ENCODE measurements at regions not wholly inside any gene's neighbourhood (a gene's known extent, or its start where the extent isn't known, plus 50 kb on each side); places are given as distances from the start of the nearest gene placed in this dataset.

GRCh38 chr20:22805996-22806395, 221.6 kb upstream of the FOXA2 start:
- H3K4me3 ChIP-seq, result no peak overlapping the region
- H3K27me3 ChIP-seq, result peaks cover 0 to 11% (median 0%) of the 10 kb centered on the region in 4 donors
- no peaks in the 10 kb centered on the region for H3K4me1 ChIP-seq
- H3K27ac ChIP-seq (replicated peaks in 1 of 4), result no peak overlapping the region
- intact Hi-C loops (cut with DNase I), result no loop called here
- H3K36me3 ChIP-seq, result no peaks in the 10 kb centered on the region
- no peaks in the 10 kb centered on the region for H3K9me3 ChIP-seq
- TF ChIP-seq POLR2AphosphoS5 (IDR thresholded peaks at IDR 0.05), result no peak
- WGBS, result 88% methylated on average over 3 of the region's 3 CpGs
- no peak for DNase-seq (ENCODE audit: extremely low spot score)

- WGBS, result 80% methylated on average over 3 of the region's 3 CpGs
- H3K36me3 ChIP-seq, result no peaks in the 10 kb centered on the region
- TF ChIP-seq CTCF (IDR thresholded peaks at IDR 0.05), result no peak
- TF ChIP-seq EP300 (IDR thresholded peaks at IDR 0.05), result no peak
- no peak for TF ChIP-seq POLR2AphosphoS5 (IDR thresholded peaks at IDR 0.05)
- TF ChIP-seq POLR2A (IDR thresholded peaks at IDR 0.05; ENCODE audit: low read depth), result no peak
- H3K27me3 ChIP-seq, result peaks cover 0 to 9% (median 0%) of the 10 kb centered on the region in 4 donors
- H3K4me3 ChIP-seq, result no peak overlapping the region
- no peaks in the 10 kb centered on the region for H3K4me1 ChIP-seq
- intact Hi-C loops (cut with DNase I), result no loop called here
- no peak for DNase-seq (ENCODE audit: extremely low spot score)
- H3K27ac ChIP-seq (replicated peaks in 1 of 4), result no peak overlapping the region
- H3K9me3 ChIP-seq, result no peaks in the 10 kb centered on the region
These were observed 222.7 kb upstream of the FOXA2 start for GRCh38 chr20:22807045-22807444.

GRCh38 chr20:22807646-22808244, 223.4 kb upstream of the FOXA2 start:
- Histone ChIP-seq H3K9me3 (no peaks in the 10 kb centered on the region), H3K27ac (replicated peaks in 1 of 4) (no peak overlapping the region), H3K27me3 (peaks cover 0 to 2% (median 0%) of the 10 kb centered on the region in 4 donors), H3K4me3 (no peak overlapping the region), H3K4me1 (no peaks in the 10 kb centered on the region), H3K36me3 (no peaks in the 10 kb centered on the region)
- WGBS, result 79% methylated on average over 6 of the region's 6 CpGs
- no peak for TF ChIP-seq CTCF (IDR thresholded peaks at IDR 0.05)
- no peak for TF ChIP-seq POLR2AphosphoS5 (IDR thresholded peaks at IDR 0.05)
- no peak for TF ChIP-seq POLR2A (IDR thresholded peaks at IDR 0.05; ENCODE audit: low read depth)
- TF ChIP-seq EP300 (IDR thresholded peaks at IDR 0.05), result no peak
- intact Hi-C loops (cut with DNase I), result no loop called here
- no peak for DNase-seq (ENCODE audit: extremely low spot score)

- H3K4me3 ChIP-seq, result no peak overlapping the region
- H3K27ac ChIP-seq (replicated peaks in 1 of 4), result no peak overlapping the region
- DNase-seq (ENCODE audit: extremely low spot score), result no peak
- no peaks in the 10 kb centered on the region for H3K36me3 ChIP-seq
- TF ChIP-seq EP300 (IDR thresholded peaks at IDR 0.05) (no peak), CTCF (IDR thresholded peaks at IDR 0.05) (no peak), POLR2A (IDR thresholded peaks at IDR 0.05; ENCODE audit: low read depth) (no peak), POLR2AphosphoS5 (IDR thresholded peaks at IDR 0.05) (no peak)
- no peaks in the 10 kb centered on the region for H3K27me3 ChIP-seq
- H3K9me3 ChIP-seq, result no peaks in the 10 kb centered on the region
- H3K4me1 ChIP-seq, result no peaks in the 10 kb centered on the region
- 66% methylated on average over 2 of the region's 2 CpGs for WGBS
- intact Hi-C loops (cut with DNase I), result no loop called here
These were observed 224.3 kb upstream of the FOXA2 start for GRCh38 chr20:22808628-22809027.

- no peaks in the 10 kb centered on the region for H3K9me3 ChIP-seq
- DNase-seq (ENCODE audit: extremely low spot score), result no peak
- no peak for TF ChIP-seq CTCF (IDR thresholded peaks at IDR 0.05)
- no peak for TF ChIP-seq EP300 (IDR thresholded peaks at IDR 0.05)
- TF ChIP-seq POLR2A (IDR thresholded peaks at IDR 0.05; ENCODE audit: low read depth), result no peak
- no peak for TF ChIP-seq POLR2AphosphoS5 (IDR thresholded peaks at IDR 0.05)
- no peak overlapping the region for H3K27ac ChIP-seq (replicated peaks in 1 of 4)
- H3K4me1 ChIP-seq, result no peaks in the 10 kb centered on the region
- intact Hi-C loops (cut with DNase I), result no loop called here
- no peaks in the 10 kb centered on the region for H3K36me3 ChIP-seq
- 96% methylated on average over 7 of the region's 7 CpGs for WGBS
- H3K4me3 ChIP-seq, result no peak overlapping the region
- H3K27me3 ChIP-seq, result no peaks in the 10 kb centered on the region
These were observed 225.1 kb upstream of the SSTR4 start for GRCh38 chr20:22810030-22810429.
